Activated CD4-positive, alpha-beta T cell treated with anti-CD3 and anti-CD28 coated beads, Interleukin-2, amount 50 U/mL, for 24 hours (primary cell): ENCODE measurements at regions not wholly inside any gene's neighbourhood (a gene's known extent, or its start where the extent isn't known, plus 50 kb on each side); places are given as distances from the start of the nearest gene placed in this dataset.

Source experiments
- DNase-seq, 2 donors: peaks; one replicate each; pipeline ENCODE4 v3.0.0-alpha.2; 2020; ENCODE audit warnings: low read depth in 1 of 2, low spot score in 1 of 2

- no peak for DNase-seq
These were observed 524.8 kb upstream of the ID4 start for GRCh38 chr6:19312241-19312978.

GRCh38 chr6:19317431-19317986 is 519.7 kb upstream of the ID4 start:
- no peak for DNase-seq

GRCh38 chr6:19319005-19319404 is 518.2 kb upstream of the ID4 start:
- DNase-seq = no peak

GRCh38 chr6:19320111-19320581 is 517.0 kb upstream of the ID4 start:
- DNase-seq = no peak

- no peak for DNase-seq
These were observed 514.3 kb upstream of the ID4 start for GRCh38 chr6:19322691-19323485.

- DNase-seq = no peak
These were observed 512.8 kb upstream of the ID4 start for GRCh38 chr6:19324376-19324775.

- no peak for DNase-seq
These were observed 511.8 kb upstream of the ID4 start for GRCh38 chr6:19325335-19325789.

GRCh38 chr6:19327241-19327640 is 509.9 kb upstream of the ID4 start:
- DNase-seq = no peak

GRCh38 chr6:19327661-19328060 is 509.5 kb upstream of the ID4 start:
- no peak for DNase-seq

GRCh38 chr6:19329078-19329477 is 508.1 kb upstream of the ID4 start:
- DNase-seq = no peak

- no peak for DNase-seq
These were observed 506.1 kb upstream of the ID4 start for GRCh38 chr6:19331089-19331488.

- DNase-seq = no peak
These were observed 504.2 kb upstream of the ID4 start for GRCh38 chr6:19332806-19333460.

- no peak for DNase-seq
These were observed 503.2 kb upstream of the ID4 start for GRCh38 chr6:19333936-19334335.

- no peak for DNase-seq
These were observed 500.6 kb upstream of the ID4 start for GRCh38 chr6:19336579-19336978.

- no peak for DNase-seq
These were observed 500.1 kb upstream of the ID4 start for GRCh38 chr6:19337101-19337500.

- DNase-seq = no peak
These were observed 494.6 kb upstream of the ID4 start for GRCh38 chr6:19342616-19343015.

- DNase-seq = no peak
These were observed 487.7 kb upstream of the ID4 start for GRCh38 chr6:19349429-19349828.

GRCh38 chr6:19354181-19354580 is 483.0 kb upstream of the ID4 start:
- no peak for DNase-seq

- no peak for DNase-seq
These were observed 480.5 kb upstream of the ID4 start for GRCh38 chr6:19356692-19357091.

- no peak for DNase-seq
These were observed 474.8 kb upstream of the ID4 start for GRCh38 chr6:19362396-19362795.

- DNase-seq = no peak
These were observed 468.7 kb upstream of the ID4 start for GRCh38 chr6:19368511-19368910.

GRCh38 chr6:19369785-19370184 is 467.4 kb upstream of the ID4 start:
- DNase-seq = no peak
